HG02623 (cell line): ENCODE measurements at regions not wholly inside any gene's neighbourhood (a gene's known extent, or its start where the extent isn't known, plus 50 kb on each side); places are given as distances from the start of the nearest gene placed in this dataset.
A peak's percentile ranks its signal among the peaks of the same experiment; 100 is the strongest.

Experiments
- ATAC-seq: cut with Tn5 transposase; IDR thresholded peaks from one replicate; pipeline ENCODE4 v1.9.1; 2021; ENCODE audit warnings: moderate library complexity; ENCODE audit not compliant: unreplicated experiment

- no peak for ATAC-seq
These were observed 82.9 kb downstream of the ELOVL4 start for GRCh38 chr6:79864421-79864820.

GRCh38 chr6:79864001-79864400 is 83.4 kb downstream of the ELOVL4 start:
- ATAC-seq = no peak

- no peak for ATAC-seq
These were observed 83.8 kb downstream of the ELOVL4 start for GRCh38 chr6:79863566-79863965.

- ATAC-seq = no peak
These were observed 84.6 kb downstream of the ELOVL4 start for GRCh38 chr6:79862711-79863110.

GRCh38 chr6:79862126-79862525 is 85.2 kb downstream of the ELOVL4 start:
- no peak for ATAC-seq

GRCh38 chr6:79861023-79861422 is 86.3 kb downstream of the ELOVL4 start:
- no peak for ATAC-seq

GRCh38 chr6:79847426-79847825 is 99.9 kb downstream of the ELOVL4 start:
- ATAC-seq = no peak

- peak; percentile 55 for ATAC-seq
These were observed 104.8 kb downstream of the ELOVL4 start for GRCh38 chr6:79842376-79843040.

- peak; percentile 18 for ATAC-seq
These were observed 105.6 kb downstream of the ELOVL4 start for GRCh38 chr6:79841577-79842375.

GRCh38 chr6:79838851-79839250 is 108.5 kb downstream of the ELOVL4 start:
- no peak for ATAC-seq

- ATAC-seq = no peak
These were observed 113.4 kb downstream of the ELOVL4 start for GRCh38 chr6:79833964-79834284.

- ATAC-seq = no peak
These were observed 113.9 kb downstream of the ELOVL4 start for GRCh38 chr6:79833264-79833963.

GRCh38 chr6:79832723-79833122 is 114.6 kb downstream of the ELOVL4 start:
- ATAC-seq = no peak

GRCh38 chr6:79824202-79824601 is 123.2 kb downstream of the ELOVL4 start:
- no peak for ATAC-seq

GRCh38 chr6:79821859-79822258 is 125.5 kb downstream of the ELOVL4 start:
- ATAC-seq = no peak

- no peak for ATAC-seq
These were observed 128.9 kb downstream of the ELOVL4 start for GRCh38 chr6:79818471-79818870.

GRCh38 chr6:79814940-79815339 is 132.4 kb downstream of the ELOVL4 start:
- no peak for ATAC-seq

- ATAC-seq = peak; percentile 94
These were observed 133.3 kb downstream of the ELOVL4 start for GRCh38 chr6:79813854-79814709.

GRCh38 chr6:79813143-79813850 is 134.1 kb downstream of the ELOVL4 start:
- ATAC-seq = no peak

GRCh38 chr6:79812195-79812594 is 135.2 kb downstream of the ELOVL4 start:
- ATAC-seq = no peak
